ENCODE measurements at regions not wholly inside any gene's neighbourhood (a gene's known extent, or its start where the extent isn't known, plus 50 kb on each side); places are given as distances from the start of the nearest gene placed in this dataset.

- TF ChIP-seq CTCF (IDR thresholded peaks at IDR 0.05) (no peak), POLR2A (IDR thresholded peaks at IDR 0.05; ENCODE audit: low read depth) (no peak), EP300 (IDR thresholded peaks at IDR 0.05) (no peak)
Observed at GRCh38 chr5:121199216-121199999, 652.3 kb upstream of the FTMT start.
